H1 (cell line): ENCODE measurements at regions not wholly inside any gene's neighbourhood (a gene's known extent, or its start where the extent isn't known, plus 50 kb on each side); places are given as distances from the start of the nearest gene placed in this dataset.

ENCODE experiments used
- CTCF ChIA-PET: fragments of 300-600 bp; sonication (Branson Sonifier 250); formaldehyde crosslinking; loops from one replicate; lab custom pipeline; 2021; ENCODE audit not compliant: partially characterized antibody; lab: Charles Lee
- POLR2A ChIA-PET: fragments of 300-600 bp; sonication (Branson Sonifier 250); formaldehyde crosslinking; loops from one replicate; lab custom pipeline; 2021; ENCODE audit warnings: inconsistent platforms; ENCODE audit not compliant: partially characterized antibody; lab: Charles Lee
- DNase-seq, 2 experiments: peaks; one replicate each; pipeline versions ENCODE4 v3.0.0 to v3.0.0-alpha.2; 2010 to 2022; ENCODE audit warnings: low spot score in 2 of 2, low read depth in 1 of 2, mixed read lengths in 1 of 2
- FAIRE-seq: peaks from 2 replicates; lab custom pipeline; 2011; peaks lifted over from hg19 to GRCh38; lab: Jason Lieb, UNC
- H2AFZ ChIP-seq: 2 replicates; pipeline ENCODE4 v1.8.1; 2012; ENCODE audit warnings: low read length, inconsistent platforms
- H2AK5ac ChIP-seq: 2 replicates; pipeline ENCODE4 v1.6.1; 2013; ENCODE audit warnings: low read depth, low read length
- H2BK120ac ChIP-seq: replicated peaks from 2 replicates; pipeline ENCODE3; 2013; ENCODE audit warnings: low read depth, low read length, inconsistent platforms
- H2BK12ac ChIP-seq: 2 replicates; pipeline ENCODE4 v1.6.1; 2013; ENCODE audit warnings: low read depth, low read length
- H2BK15ac ChIP-seq: 2 replicates; pipeline ENCODE4 v1.6.1; 2013; ENCODE audit warnings: low read length
- H2BK20ac ChIP-seq: 2 replicates; pipeline ENCODE4 v1.6.1; 2013; ENCODE audit warnings: low read length
- H2BK5ac ChIP-seq: 2 replicates; pipeline ENCODE4 v1.6.1; 2013; ENCODE audit warnings: low read depth, low read length
- H3K14ac ChIP-seq: 2 replicates; pipeline ENCODE4 v1.6.1; 2013; ENCODE audit warnings: inconsistent platforms; ENCODE audit not compliant: insufficient read length
- H3K18ac ChIP-seq: 2 replicates; pipeline ENCODE4 v1.6.1; 2013; ENCODE audit warnings: low read length; ENCODE audit errors: extremely low read depth
- H3K23ac ChIP-seq: 2 replicates; pipeline ENCODE4 v1.6.1; 2013; ENCODE audit warnings: inconsistent platforms; ENCODE audit not compliant: insufficient read length
- H3K23me2 ChIP-seq: 2 replicates; pipeline ENCODE4 v1.6.1; 2013; ENCODE audit warnings: low read depth, low read length
- H3K27ac ChIP-seq: 2 replicates; pipeline ENCODE4 v1.6.1; 2011; ENCODE audit warnings: low read depth, low read length, inconsistent platforms
- H3K27me3 ChIP-seq, 4 experiments: replicated peaks in 1 of 4; 1 replicate in 1 of 4; 2 replicates in 3 of 4; pipeline versions ENCODE4 v1.6.1 to v1.8.1; 2011 to 2013; ENCODE audit warnings: low read length in 3 of 4, mild to moderate bottlenecking in 3 of 4, inconsistent platforms in 2 of 4, mixed read lengths in 2 of 4, moderate library complexity in 1 of 4; ENCODE audit not compliant: control insufficient read depth in 3 of 4, insufficient read depth in 3 of 4; ENCODE audit errors: extremely low read depth in 1 of 4
- H3K36me3 ChIP-seq, 4 experiments: 2 replicates each; pipeline versions ENCODE4 v1.6.1 to v1.8.1; 2011 to 2013; ENCODE audit warnings: mild to moderate bottlenecking in 4 of 4, low read length in 3 of 4, moderate library complexity in 2 of 4, control low read depth in 1 of 4, inconsistent platforms in 1 of 4; ENCODE audit not compliant: insufficient read depth in 4 of 4, control insufficient read depth in 2 of 4
- H3K4ac ChIP-seq: replicated peaks from 2 replicates; pipeline ENCODE3; 2013; ENCODE audit warnings: low read length, low read depth, mixed read lengths, inconsistent platforms; ENCODE audit not compliant: insufficient read length
- H3K4me1 ChIP-seq, 4 experiments: replicated peaks in 1 of 4; 1 replicate in 1 of 4; 2 replicates in 3 of 4; pipeline versions ENCODE4 v1.6.1 to v1.8.1; 2011 to 2013; ENCODE audit warnings: low read length in 3 of 4, inconsistent platforms in 2 of 4, mixed read lengths in 1 of 4; ENCODE audit not compliant: insufficient read depth in 4 of 4, control insufficient read depth in 3 of 4
- H3K4me2 ChIP-seq, 2 experiments: 2 replicates each; pipeline versions ENCODE4 v1.6.1 to v1.8.1; 2011 to 2013; ENCODE audit warnings: low read depth in 2 of 2, low read length in 2 of 2, control low read depth in 1 of 2, inconsistent platforms in 1 of 2, mild to moderate bottlenecking in 1 of 2; ENCODE audit not compliant: insufficient read depth in 1 of 2
- H3K4me3 ChIP-seq, 4 experiments: fragments of 200-600, 300-600 bp in 1 of 4; sonication (generic), shearing (Covaris generic), sonication (Bioruptor Twin) in 1 of 4; 2 replicates each; pipeline versions ENCODE4 v1.5.1 to v1.8.1; 2011 to 2016; ENCODE audit warnings: low read length in 4 of 4, low read depth in 3 of 4, control low read depth in 2 of 4, inconsistent platforms in 2 of 4, mild to moderate bottlenecking in 2 of 4, mixed read lengths in 1 of 4, moderate library complexity in 1 of 4; ENCODE audit not compliant: insufficient read depth in 2 of 4; ENCODE audit errors: extremely low read depth in 1 of 4
- H3K56ac ChIP-seq: replicated peaks from 2 replicates; pipeline ENCODE3; 2013; ENCODE audit warnings: low read depth, mild to moderate bottlenecking, mixed read lengths, low read length, inconsistent platforms; ENCODE audit not compliant: insufficient read length
- H3K79me1 ChIP-seq: 2 replicates; pipeline ENCODE4 v1.6.1; 2013; ENCODE audit warnings: low read depth, low read length, control low read depth
- H3K79me2 ChIP-seq, 2 experiments: 2 replicates each; pipeline versions ENCODE4 v1.6.1 to v1.8.1; 2012 to 2013; ENCODE audit warnings: low read length in 2 of 2, mild to moderate bottlenecking in 2 of 2, inconsistent platforms in 1 of 2; ENCODE audit not compliant: insufficient read depth in 2 of 2, control insufficient read depth in 1 of 2
- H3K9ac ChIP-seq, 4 experiments: replicated peaks in 1 of 4; 1 replicate in 1 of 4; 2 replicates in 3 of 4; pipeline versions ENCODE4 v1.6.1 to v1.8.1; 2011 to 2013; ENCODE audit warnings: low read depth in 3 of 4, low read length in 3 of 4, control low read depth in 2 of 4, mild to moderate bottlenecking in 2 of 4, moderate library complexity in 2 of 4, inconsistent platforms in 1 of 4; ENCODE audit errors: extremely low read depth in 1 of 4
- H3K9me3 ChIP-seq, 2 experiments: 2 replicates each; pipeline versions ENCODE4 v1.6.1 to v1.8.1; 2012 to 2013; ENCODE audit warnings: mild to moderate bottlenecking in 2 of 2, moderate library complexity in 2 of 2, control low read depth in 1 of 2, inconsistent platforms in 1 of 2, low read depth in 1 of 2, low read length in 1 of 2, mixed read lengths in 1 of 2; ENCODE audit not compliant: insufficient read depth in 2 of 2
- H4K20me1 ChIP-seq, 2 experiments: replicated peaks in 1 of 2; 2 replicates each; pipeline versions ENCODE3 to v1.8.1; 2011 to 2013; ENCODE audit warnings: inconsistent platforms in 2 of 2, low read length in 2 of 2, mild to moderate bottlenecking in 1 of 2; ENCODE audit not compliant: insufficient read depth in 2 of 2, control insufficient read depth in 1 of 2
- H4K5ac ChIP-seq: 2 replicates; pipeline ENCODE4 v1.6.1; 2013; ENCODE audit warnings: low read length, low read depth, mixed read lengths, inconsistent platforms; ENCODE audit not compliant: insufficient read length
- H4K8ac ChIP-seq: 2 replicates; pipeline ENCODE4 v1.8.0; 2013; ENCODE audit warnings: mild to moderate bottlenecking, moderate library complexity, low read length, inconsistent platforms; ENCODE audit not compliant: insufficient read depth; ENCODE audit errors: extremely low read depth
- H4K91ac ChIP-seq: replicated peaks from 2 replicates; pipeline ENCODE3; 2013; ENCODE audit warnings: low read length, mixed read lengths, inconsistent platforms; ENCODE audit not compliant: insufficient read length
- NANOG ChIP-seq: IDR thresholded peaks from 2 replicates; pipeline ENCODE4 v1.6.1; 2011; ENCODE audit warnings: low read length, low read depth, mild to moderate bottlenecking, inconsistent platforms; ENCODE audit not compliant: insufficient read depth, poor library complexity, severe bottlenecking
- RBBP5 ChIP-seq: IDR thresholded peaks from 2 replicates; pipeline ENCODE4 v1.7.1; 2012; ENCODE audit warnings: low read depth, mild to moderate bottlenecking, inconsistent platforms, low read length, moderate library complexity, borderline replicate concordance
- WGBS, 2 experiments: shearing (Covaris generic) in 1 of 2; methylation state at CpG; one replicate each; pipeline versions ENCODE4 v1.1.6 to v1.1.7; 2013 to 2015; ENCODE audit warnings: low lambda C conversion rate in 2 of 2, mixed read lengths in 2 of 2, inconsistent platforms in 1 of 2, low coverage in 1 of 2, missing lambda C conversion rate in 1 of 2; ENCODE audit not compliant: insufficient replicate concordance in 2 of 2, insufficient coverage in 1 of 2, insufficient read length in 1 of 2; ENCODE audit errors: extremely low coverage in 1 of 2, missing lambda C conversion rate in 1 of 2; 5-methylcytosine and 5-hydroxymethylcytosine counted together

GRCh38 chr14:47959740-47960139 is 284.3 kb upstream of the MDGA2 start:
- no peak for DNase-seq
- Histone ChIP-seq H3K9me3 (no peaks in the 10 kb centered on the region), H3K23me2 (no peaks in the 10 kb centered on the region), H3K56ac (no peak overlapping the region), H3K14ac (no peak overlapping the region), H3K79me1 (no peaks in the 10 kb centered on the region), H4K8ac (no peak overlapping the region), H4K5ac (no peak overlapping the region), H3K36me3 (no peaks in the 10 kb centered on the region), H3K9ac (no peak overlapping the region), H3K4me1 (peaks cover 0 to 3% (median 0%) of the 10 kb centered on the region in 4 experiments; a peak in 3 of 7 replicates), H3K79me2 (no peaks in the 10 kb centered on the region), H3K4me2 (no peak overlapping the region), H3K23ac (no peak overlapping the region), H4K20me1 (no peaks in the 10 kb centered on the region), H2BK20ac (no peak overlapping the region), H3K4ac (no peak overlapping the region), H2BK12ac (no peak overlapping the region), H3K18ac (no peak overlapping the region), H4K91ac (no peak overlapping the region), H2BK5ac (no peak overlapping the region), H2BK15ac (no peak overlapping the region), H3K27me3 (no peaks in the 10 kb centered on the region), H2AFZ (no peak overlapping the region), H3K4me3 (no peak overlapping the region), H2AK5ac (no peak overlapping the region), H2BK120ac (no peak overlapping the region), H3K27ac (no peak overlapping the region)
- WGBS, 2 experiments: 90% methylated on average over 2 of the region's 2 CpGs; no CpG with 5 or more reads in 1 of the 2 experiments
- FAIRE-seq: no peak
- ChIA-PET CTCF (interaction anchor here (0.6 kb wide), 1 partner anchor 11 kb away, joined by 3 read pairs; no protein-coding TSS in a partner anchor), POLR2A (no interaction called here)
- TF ChIP-seq NANOG (no peak), RBBP5 (no peak)
